ENCODE measurements at regions not wholly inside any gene's neighbourhood (a gene's known extent, or its start where the extent isn't known, plus 50 kb on each side); places are given as distances from the start of the nearest gene placed in this dataset.
"Not testable (repeated sequence)": the region's sequence is repeated elsewhere in the genome, so short reads cannot be mapped to it uniquely, and the experiment has no call there.

DNA sequence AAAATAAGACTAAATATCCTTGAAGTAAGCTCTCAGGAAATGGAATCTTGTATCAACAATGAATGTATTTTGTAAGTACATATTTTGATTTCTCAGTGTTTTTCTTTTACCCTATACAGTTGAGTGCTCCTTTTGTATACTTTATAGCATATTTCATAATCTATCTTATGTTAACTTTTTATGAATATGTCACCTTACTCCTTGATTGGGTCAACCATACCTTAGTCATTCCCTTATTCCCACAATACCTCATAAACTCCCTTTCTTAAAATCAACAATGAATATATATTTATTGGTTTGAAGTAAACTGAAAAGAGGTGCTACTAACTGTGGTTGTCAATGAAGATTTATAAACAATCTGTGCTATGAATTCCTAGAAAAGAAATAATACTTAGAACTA lies 686.2 kb downstream of the METTL15 start:
- Mint-ChIP-seq H3K27ac (no peak overlapping the region), H3K27me3 (ENCODE audit: low read depth) (no peaks in the 10 kb centered on the region), H3K4me3 (no peak overlapping the region), H3K4me1 (ENCODE audit: low read depth) (no peaks in the 10 kb centered on the region), H3K9me3 (peaks cover 21 to 22% of the 10 kb centered on the region in 2 donors), H3K36me3 (ENCODE audit: insufficient read depth in 2 of 2) (peaks cover 0 to 2% of the 10 kb centered on the region in 2 donors)
- DNase-seq (no peak), ATAC-seq (replicated peaks in 1 of 2) (no peak)

DNA sequence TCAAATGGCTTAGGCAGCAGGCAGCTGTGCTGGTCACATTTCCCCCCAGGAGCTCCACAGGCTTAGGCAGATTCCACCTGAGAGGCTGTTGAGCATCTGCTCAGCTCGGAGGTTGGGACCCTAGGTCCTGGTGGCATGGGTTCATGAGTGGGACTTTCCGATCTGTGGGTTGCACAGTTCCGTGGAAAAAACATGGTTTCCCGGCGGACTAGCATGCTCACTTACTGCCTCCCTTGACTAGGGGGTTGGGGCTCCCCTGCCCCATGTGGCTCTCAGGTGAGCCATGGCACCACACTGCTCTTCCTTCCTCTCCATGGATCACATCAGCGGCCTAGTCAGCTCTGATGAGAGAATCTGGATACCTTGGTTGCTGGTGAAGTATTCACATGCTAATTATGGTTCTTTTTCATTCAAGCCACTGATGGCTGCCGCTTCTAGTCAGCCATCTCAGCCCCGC lies 685.1 kb downstream of the METTL15 start:
- ATAC-seq (replicated peaks in 1 of 2) (no peak), DNase-seq (no peak)
- no peak overlapping the region for H3K27ac Mint-ChIP-seq
- no peak overlapping the region for H3K4me3 Mint-ChIP-seq
- no peaks in the 10 kb centered on the region for H3K4me1 Mint-ChIP-seq (ENCODE audit: low read depth)
- H3K27me3 Mint-ChIP-seq (ENCODE audit: low read depth), result no peaks in the 10 kb centered on the region
- H3K9me3 Mint-ChIP-seq, result peaks cover 21 to 22% of the 10 kb centered on the region in 2 donors
- H3K36me3 Mint-ChIP-seq (ENCODE audit: insufficient read depth in 2 of 2), result peaks cover 0 to 2% of the 10 kb centered on the region in 2 donors

DNA sequence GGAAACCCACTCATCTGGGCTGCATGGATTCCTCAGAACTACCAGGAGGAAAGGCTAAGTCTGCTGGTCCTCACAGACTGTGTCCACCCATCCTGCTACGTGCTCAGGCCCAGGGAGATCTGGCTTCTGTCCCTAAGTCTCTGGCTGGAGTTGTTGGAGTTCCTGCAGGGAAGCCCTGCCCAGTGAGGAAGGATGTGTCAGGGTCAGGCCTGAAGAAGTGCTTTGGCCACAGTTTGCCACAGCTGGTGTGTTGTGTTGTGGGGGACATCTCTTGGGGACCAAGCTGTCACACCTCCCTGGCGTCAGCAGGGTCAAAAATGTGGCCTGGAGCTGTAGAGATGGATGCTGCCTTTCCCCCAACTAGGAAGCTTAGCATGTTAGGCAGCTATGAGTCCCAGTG lies 684.7 kb downstream of the METTL15 start:
- ATAC-seq (replicated peaks in 1 of 2) (no peak), DNase-seq (no peak)
- no peak overlapping the region for H3K27ac Mint-ChIP-seq

DNA sequence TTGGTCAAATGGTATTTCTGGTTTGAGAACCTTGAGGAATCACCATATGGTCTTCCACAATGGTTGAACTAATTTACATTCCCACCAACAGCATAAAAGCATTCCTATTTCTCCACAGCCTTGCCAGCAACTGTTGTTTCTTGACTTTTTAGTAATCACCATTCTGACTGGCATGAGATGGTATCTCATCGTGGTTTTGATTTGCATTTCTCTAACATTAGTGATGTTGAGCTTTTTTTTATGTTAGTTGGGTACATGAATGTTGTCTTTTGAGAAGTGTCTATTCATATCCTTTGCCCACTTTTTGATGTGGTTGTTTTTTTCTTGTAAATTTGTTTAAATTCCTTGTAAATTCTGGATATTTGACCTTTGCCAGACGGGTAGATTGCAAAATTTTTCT lies 679.7 kb downstream of the METTL15 start:
- not testable (repeated sequence) for H3K4me1 Mint-ChIP-seq (ENCODE audit: low read depth); H3K4me3 Mint-ChIP-seq; DNase-seq; H3K27ac Mint-ChIP-seq; H3K36me3 Mint-ChIP-seq (ENCODE audit: insufficient read depth in 2 of 2); ATAC-seq (replicated peaks in 1 of 2); H3K27me3 Mint-ChIP-seq (ENCODE audit: low read depth)
- peaks cover 17 to 28% of the 10 kb centered on the region in 2 donors for H3K9me3 Mint-ChIP-seq

More for the DNA sequence above, 684.7 kb downstream of the METTL15 start:
- Mint-ChIP-seq H3K36me3 (ENCODE audit: insufficient read depth in 2 of 2) (peaks cover 0 to 2% of the 10 kb centered on the region in 2 donors), H3K27me3 (ENCODE audit: low read depth) (no peaks in the 10 kb centered on the region), H3K4me1 (ENCODE audit: low read depth) (no peaks in the 10 kb centered on the region), H3K4me3 (no peak overlapping the region), H3K9me3 (peaks cover 22% of the 10 kb centered on the region in 2 donors)

DNA sequence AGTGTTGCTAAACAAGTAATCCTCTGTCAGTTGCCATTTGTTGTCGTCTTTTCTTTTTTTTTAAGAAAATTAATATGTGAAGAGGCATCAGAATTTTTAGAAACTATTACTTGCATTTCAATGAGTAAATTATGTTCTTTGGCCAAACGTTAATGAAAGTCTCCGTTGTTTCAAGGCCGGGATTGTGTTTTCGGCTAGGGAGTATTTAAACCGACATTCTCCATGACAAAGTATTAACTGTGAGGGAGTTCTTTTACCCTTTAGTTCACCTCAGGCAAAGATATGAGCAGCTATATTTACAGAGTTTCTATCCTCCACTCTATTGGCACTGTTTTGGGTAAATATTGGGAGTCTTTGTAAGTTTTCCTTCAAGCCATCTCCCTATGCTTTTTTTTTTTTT lies 668.9 kb downstream of the METTL15 start:
- Mint-ChIP-seq H3K27ac (no peak overlapping the region), H3K4me1 (ENCODE audit: low read depth) (no peaks in the 10 kb centered on the region), H3K9me3 (peaks cover 5 to 6% of the 10 kb centered on the region in 2 donors), H3K36me3 (ENCODE audit: insufficient read depth in 2 of 2) (no peaks in the 10 kb centered on the region), H3K27me3 (ENCODE audit: low read depth) (no peaks in the 10 kb centered on the region), H3K4me3 (no peak overlapping the region)
- DNase-seq (no peak), ATAC-seq (replicated peaks in 1 of 2) (no peak)

DNA sequence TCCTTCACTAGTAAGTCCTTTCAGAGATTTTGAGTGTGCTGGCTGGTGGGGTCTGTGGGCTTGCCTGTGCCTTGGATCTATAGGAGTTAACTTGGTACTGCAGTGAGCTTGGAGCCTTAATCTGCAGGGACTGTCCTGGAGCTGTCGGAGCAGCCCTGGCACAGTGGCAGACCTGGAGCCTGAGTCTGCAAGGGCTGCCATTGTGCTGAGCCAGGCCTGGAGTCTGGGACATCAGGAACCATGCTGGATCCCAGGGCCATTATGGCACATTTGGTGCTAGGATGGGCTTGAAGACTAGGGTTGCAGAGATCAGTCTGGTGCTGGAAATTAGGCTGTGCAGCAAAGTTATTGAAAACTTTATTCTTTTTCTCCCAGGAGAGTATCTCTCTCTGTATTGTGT lies 665.4 kb downstream of the METTL15 start:
- H3K9me3 Mint-ChIP-seq, result peaks cover 5 to 11% of the 10 kb centered on the region in 2 donors
- H3K27ac Mint-ChIP-seq, result no peak overlapping the region
- no peaks in the 10 kb centered on the region for H3K4me1 Mint-ChIP-seq (ENCODE audit: low read depth)
- ATAC-seq (replicated peaks in 1 of 2), result no peak
- H3K27me3 Mint-ChIP-seq (ENCODE audit: low read depth), result no peaks in the 10 kb centered on the region
- H3K4me3 Mint-ChIP-seq, result no peak overlapping the region
- H3K36me3 Mint-ChIP-seq (ENCODE audit: insufficient read depth in 2 of 2), result no peaks in the 10 kb centered on the region
- DNase-seq, result no peak

DNA sequence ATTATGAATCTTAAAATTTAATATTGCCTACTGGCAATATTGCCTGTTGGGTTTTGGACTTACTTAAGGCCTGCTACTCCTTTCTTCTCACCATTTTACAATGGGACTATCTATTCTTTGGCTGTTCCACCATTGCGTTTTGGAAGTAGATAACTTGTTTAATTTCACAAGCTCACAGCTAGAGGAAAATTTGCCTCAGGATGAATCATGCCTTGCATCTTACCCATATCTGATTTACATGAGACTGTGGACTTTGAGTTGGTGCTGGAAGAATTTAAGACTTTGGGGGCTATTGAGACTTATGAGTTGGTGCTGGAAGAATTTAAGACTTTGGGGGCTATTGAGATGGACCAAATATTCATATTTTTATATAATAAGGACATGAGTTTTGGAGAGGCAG lies 662.6 kb downstream of the METTL15 start:
- H3K27me3 Mint-ChIP-seq (ENCODE audit: low read depth), result no peaks in the 10 kb centered on the region

DNA sequence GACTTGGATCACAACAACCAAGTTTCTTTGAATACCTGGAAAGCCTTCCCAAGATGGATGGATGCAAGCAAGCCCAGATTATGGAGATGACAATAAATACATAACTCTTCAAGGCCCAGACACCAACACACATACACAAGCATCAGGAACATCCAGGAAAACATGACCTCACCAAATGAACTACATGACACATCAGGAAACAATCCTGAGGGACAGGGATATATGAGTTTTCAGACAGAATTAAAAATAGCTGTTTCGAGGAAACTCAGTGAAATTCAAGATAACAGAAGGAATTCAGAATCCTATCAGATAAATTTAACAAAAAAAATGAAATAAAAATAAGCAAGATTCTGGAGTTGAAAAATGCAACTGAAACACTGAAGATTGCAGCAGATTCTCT lies 659.4 kb downstream of the METTL15 start:
- no peak overlapping the region for H3K4me3 Mint-ChIP-seq
- no peaks in the 10 kb centered on the region for H3K27me3 Mint-ChIP-seq (ENCODE audit: low read depth)
- H3K9me3 Mint-ChIP-seq, result peaks cover 6 to 11% of the 10 kb centered on the region in 2 donors
- H3K4me1 Mint-ChIP-seq (ENCODE audit: low read depth), result no peaks in the 10 kb centered on the region
- H3K27ac Mint-ChIP-seq, result no peak overlapping the region
- ATAC-seq (replicated peaks in 1 of 2) (no peak), DNase-seq (no peak)
- H3K36me3 Mint-ChIP-seq (ENCODE audit: insufficient read depth in 2 of 2), result no peaks in the 10 kb centered on the region

More for the DNA sequence above, 662.6 kb downstream of the METTL15 start:
- Mint-ChIP-seq H3K27ac (no peak overlapping the region), H3K4me1 (ENCODE audit: low read depth) (no peaks in the 10 kb centered on the region), H3K4me3 (no peak overlapping the region), H3K36me3 (ENCODE audit: insufficient read depth in 2 of 2) (no peaks in the 10 kb centered on the region), H3K9me3 (peaks cover 9 to 14% of the 10 kb centered on the region in 2 donors)
- no peak for DNase-seq
- ATAC-seq (replicated peaks in 1 of 2), result no peak

DNA sequence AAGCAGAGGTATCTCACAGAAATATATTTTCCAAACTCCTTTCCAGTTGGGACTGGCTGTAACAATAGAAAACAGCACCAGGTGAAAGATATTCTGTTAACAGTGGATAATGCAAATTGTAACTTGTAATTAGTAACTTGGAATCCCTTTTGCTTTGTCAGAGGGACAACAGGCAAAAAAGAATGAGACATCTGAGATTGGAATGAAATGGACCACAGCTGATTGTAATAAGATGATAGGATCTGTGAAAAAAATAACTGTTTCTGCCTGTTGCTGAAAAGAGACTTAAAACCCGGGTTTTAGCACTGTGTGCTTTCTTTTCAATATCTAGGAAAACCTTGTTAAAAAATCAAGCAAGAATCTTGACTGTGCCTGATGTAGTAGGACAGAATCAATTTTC lies 655.7 kb downstream of the METTL15 start:
- no peak for DNase-seq
- Mint-ChIP-seq H3K27ac (no peak overlapping the region), H3K27me3 (ENCODE audit: low read depth) (no peaks in the 10 kb centered on the region), H3K4me1 (ENCODE audit: low read depth) (no peaks in the 10 kb centered on the region), H3K9me3 (peaks cover 4 to 5% of the 10 kb centered on the region in 2 donors), H3K4me3 (no peak overlapping the region), H3K36me3 (ENCODE audit: insufficient read depth in 2 of 2) (no peaks in the 10 kb centered on the region)
- ATAC-seq (replicated peaks in 1 of 2), result no peak

DNA sequence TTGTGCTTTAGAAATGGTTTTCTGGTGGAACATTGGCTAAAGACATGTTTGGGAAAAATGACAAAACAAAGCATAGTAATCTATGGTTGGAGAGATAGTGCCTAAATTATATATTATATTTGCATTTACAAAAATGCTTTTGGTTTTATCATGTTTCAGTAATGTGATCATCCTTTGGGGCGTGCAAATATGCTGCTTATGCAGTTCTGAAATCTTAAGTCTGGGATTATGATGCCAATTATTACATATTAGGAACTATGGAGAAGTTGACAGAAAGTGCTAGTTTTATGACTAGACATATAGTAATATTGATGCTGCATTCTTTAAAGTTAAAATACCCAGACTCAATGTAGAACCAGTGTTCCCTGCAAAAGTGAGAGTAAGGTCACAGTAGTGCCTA lies 655.0 kb downstream of the METTL15 start:
- Mint-ChIP-seq H3K36me3 (ENCODE audit: insufficient read depth in 2 of 2) (no peaks in the 10 kb centered on the region), H3K27ac (no peak overlapping the region), H3K4me1 (ENCODE audit: low read depth) (no peaks in the 10 kb centered on the region), H3K27me3 (ENCODE audit: low read depth) (no peaks in the 10 kb centered on the region), H3K4me3 (no peak overlapping the region), H3K9me3 (peaks cover 3 to 5% of the 10 kb centered on the region in 2 donors)
- DNase-seq (no peak), ATAC-seq (replicated peaks in 1 of 2) (no peak)

DNA sequence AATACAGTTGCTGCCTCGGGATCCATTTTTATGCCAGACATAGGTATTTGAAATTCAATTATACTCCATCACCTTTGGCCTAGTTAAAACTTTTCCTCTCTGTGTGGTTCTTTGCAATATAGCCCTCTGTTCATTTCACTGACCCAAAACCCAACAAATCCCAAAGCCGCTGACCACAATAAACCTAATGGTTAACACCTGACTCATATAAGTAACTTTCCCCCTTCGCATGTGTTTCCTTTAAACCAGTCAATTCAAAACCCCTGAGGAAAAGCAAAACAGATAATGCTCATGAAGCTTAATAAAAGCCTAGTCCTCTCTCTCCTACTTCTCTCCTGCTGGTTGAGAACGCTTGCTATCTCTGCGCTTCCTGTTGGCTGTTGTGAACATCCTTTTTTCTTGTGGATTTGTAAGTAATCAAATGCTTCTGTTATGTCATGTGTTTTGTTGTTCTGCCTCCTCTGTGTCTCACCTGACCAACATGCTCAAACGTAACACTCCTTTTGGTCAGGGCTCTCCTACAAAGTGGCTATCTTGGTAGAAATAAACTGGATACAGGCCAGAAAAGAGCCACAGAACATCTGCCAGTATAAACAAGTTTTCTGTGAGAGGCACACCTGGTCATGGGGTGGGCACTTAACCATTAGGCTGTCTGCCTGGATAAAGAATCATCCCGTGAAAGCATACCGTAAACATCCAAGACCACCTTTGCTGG lies 652.6 kb downstream of the METTL15 start:
- peaks cover 0 to 3% of the 10 kb centered on the region in 2 donors for H3K9me3 Mint-ChIP-seq
- no peak overlapping the region for H3K27ac Mint-ChIP-seq
- no peak for ATAC-seq (replicated peaks in 1 of 2)

DNA sequence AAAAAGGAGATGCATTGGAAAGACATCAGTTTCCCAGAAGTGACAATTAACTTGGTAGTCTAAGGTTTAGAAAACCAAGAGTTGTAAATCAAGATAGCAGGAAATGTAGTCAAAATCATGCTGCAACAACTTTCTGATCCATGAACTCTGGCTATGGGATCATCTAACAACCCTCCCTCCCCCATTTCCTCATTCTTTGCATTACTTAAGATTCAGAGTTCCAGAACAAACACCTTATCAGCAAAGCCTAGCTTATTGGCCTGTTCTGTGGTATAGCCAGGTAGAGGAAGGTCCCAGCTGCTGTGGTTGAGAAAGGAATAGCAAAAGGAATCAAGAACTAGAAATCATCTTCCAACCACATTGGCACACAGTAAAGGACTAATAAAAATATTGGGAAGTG lies 651.1 kb downstream of the METTL15 start:
- Mint-ChIP-seq H3K9me3 (peaks cover 0 to 2% of the 10 kb centered on the region in 2 donors), H3K27me3 (ENCODE audit: low read depth) (no peaks in the 10 kb centered on the region), H3K4me3 (no peak overlapping the region), H3K36me3 (ENCODE audit: insufficient read depth in 2 of 2) (no peaks in the 10 kb centered on the region), H3K27ac (no peak overlapping the region), H3K4me1 (ENCODE audit: low read depth) (no peaks in the 10 kb centered on the region)
- ATAC-seq (replicated peaks in 1 of 2), result no peak
- no peak for DNase-seq

More for the DNA sequence above, 652.6 kb downstream of the METTL15 start:
- Mint-ChIP-seq H3K4me3 (no peak overlapping the region), H3K4me1 (ENCODE audit: low read depth) (no peaks in the 10 kb centered on the region), H3K36me3 (ENCODE audit: insufficient read depth in 2 of 2) (no peaks in the 10 kb centered on the region), H3K27me3 (ENCODE audit: low read depth) (no peaks in the 10 kb centered on the region)
- no peak for DNase-seq

DNA sequence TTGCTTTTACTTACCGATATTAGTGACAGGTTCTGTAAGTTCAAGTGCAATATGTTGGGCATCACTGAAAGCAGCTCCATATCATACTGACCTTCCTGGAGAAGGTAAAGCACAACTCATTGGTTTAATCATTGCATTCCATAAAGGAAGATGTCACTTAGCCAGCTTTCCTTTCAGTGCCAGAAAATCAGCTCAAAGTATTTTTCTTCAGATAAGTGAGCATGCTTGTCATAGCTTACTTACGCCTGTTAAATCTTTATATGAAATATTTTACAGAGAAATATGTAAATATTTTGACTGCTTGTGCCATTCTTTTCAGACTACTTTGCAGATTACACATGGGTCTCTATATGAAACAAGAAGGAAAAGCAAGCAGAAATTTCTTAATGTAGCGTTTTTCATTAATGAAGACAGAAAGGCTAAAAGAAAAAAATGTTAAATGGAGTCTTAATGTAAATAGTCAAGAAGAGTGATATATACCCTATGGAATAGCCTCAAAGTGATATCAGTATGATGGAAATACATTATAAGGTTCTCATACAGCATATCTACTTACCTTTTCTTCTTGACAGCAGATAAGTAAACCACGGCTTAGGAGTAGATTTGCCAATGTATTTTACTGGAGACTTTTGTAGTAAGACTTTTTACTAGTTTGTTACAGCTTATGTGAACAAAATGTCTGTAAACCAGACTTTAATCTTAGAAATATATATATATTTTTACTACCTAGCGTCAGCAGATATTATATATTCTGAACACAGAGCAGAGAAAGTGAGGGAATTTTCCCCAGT lies 649.7 kb downstream of the METTL15 start:
- Mint-ChIP-seq H3K4me3 (no peak overlapping the region), H3K4me1 (ENCODE audit: low read depth) (no peaks in the 10 kb centered on the region), H3K27me3 (ENCODE audit: low read depth) (no peaks in the 10 kb centered on the region), H3K9me3 (peaks cover 2 to 3% of the 10 kb centered on the region in 2 donors), H3K27ac (no peak overlapping the region), H3K36me3 (ENCODE audit: insufficient read depth in 2 of 2) (no peaks in the 10 kb centered on the region)
- DNase-seq (no peak), ATAC-seq (replicated peaks in 1 of 2) (no peak)
